Heart left ventricle (tissue), 16 donors: ENCODE measurements at regions not wholly inside any gene's neighbourhood (a gene's known extent, or its start where the extent isn't known, plus 50 kb on each side); places are given as distances from the start of the nearest gene placed in this dataset.

ENCODE experiments used
- ATAC-seq, 4 donors: fragments of 200-7000 bp; cut with Tn5 transposase; one replicate each; pipeline ENCODE4 v1.9.1; 2020 to 2022; ENCODE audit warnings: moderate library complexity in 4 of 4, mild to moderate bottlenecking in 3 of 4, moderate number of reproducible peaks in 1 of 4
- DNase-seq, 5 donors: peaks; one replicate each; pipeline ENCODE4 v3.0.0-alpha.2; 2020
- H3K27ac ChIP-seq, 12 donors: fragments of 200-600 bp; sonication (generic) in 4 of 12; one replicate each; pipeline versions ENCODE4 v1.5.0 to v1.8.0; 2016 to 2022; ENCODE audit warnings: mild to moderate bottlenecking in 2 of 12
- H3K27me3 ChIP-seq, 9 donors: fragments of 200-600 bp; sonication (generic) in 2 of 9; one replicate each; pipeline versions ENCODE4 v1.5.1 to v1.8.0; 2016 to 2022; ENCODE audit warnings: mild to moderate bottlenecking in 3 of 9
- H3K36me3 ChIP-seq, 9 donors: fragments of 200-600 bp; sonication (generic) in 2 of 9; one replicate each; pipeline versions ENCODE4 v1.5.0 to v1.8.0; 2018 to 2022; ENCODE audit warnings: mild to moderate bottlenecking in 2 of 9
- H3K4me1 ChIP-seq, 12 donors: fragments of 200-600 bp; sonication (generic) in 4 of 12; one replicate each; pipeline versions ENCODE4 v1.5.0 to v1.8.0; 2016 to 2022; ENCODE audit warnings: mild to moderate bottlenecking in 3 of 12
- H3K4me3 ChIP-seq, 12 donors: fragments of 200-600 bp; sonication (generic) in 4 of 12; one replicate each; pipeline versions ENCODE4 v1.5.0 to v1.8.0; 2017 to 2022; ENCODE audit warnings: mild to moderate bottlenecking in 9 of 12, moderate library complexity in 4 of 12
- H3K9me3 ChIP-seq, 12 donors: fragments of 200-600 bp; sonication (generic) in 4 of 12; one replicate each; pipeline versions ENCODE4 v1.5.0 to v1.8.0; 2016 to 2022; ENCODE audit warnings: mild to moderate bottlenecking in 1 of 12
- CTCF ChIP-seq, 12 donors: fragments of 200-600 bp; sonication (generic) in 4 of 12; IDR thresholded peaks; one replicate each; pipeline versions ENCODE4 v1.5.0 to v1.8.0; 2018 to 2022; ENCODE audit warnings: antibody characterized with exemption in 12 of 12, mild to moderate bottlenecking in 5 of 12
- POLR2A ChIP-seq, 2 donors: fragments of 450-650 bp; IDR thresholded peaks; one replicate each; pipeline ENCODE4 v1.6.1; 2017; ENCODE audit warnings: antibody characterized with exemption in 2 of 2, mild to moderate bottlenecking in 2 of 2, moderate library complexity in 2 of 2
- WGBS, 4 donors: extraction: QIAGEN DNeasy Blood & Tissue Kit in 2 of 4; methylation state at CpG; one replicate each; pipeline versions ENCODE4 v1.1.5 to v1.1.7; 2013 to 2018; 5-methylcytosine and 5-hydroxymethylcytosine counted together
- intact Hi-C, 10 donors: fragments of 100-400 bp; cut with DNase I; formaldehyde crosslinking; loops; one replicate each; pipeline versions ENCODE4 v1.11.1 to v1.14.2; 2022
- donor health status: ischemic (EF 13 %, LVEDD 7.1; RV severe dilation, severe dysfunction).
- donor health status: healthy with polysubstance abuse.
- donor health status: DM: no; HTN: yes; CAD: no.
- donor health status: DM: no; HTN: no; CAD: no.
- donor health status: ischemic (EF 25% LVEDD 6.9; RV normal size, moderate dysfunction).
- donor health status: ischemic (EF 25% LVEDD 5.7; RV mildly dilated, moderate dysfunction).
- donor health status: healthy.
- donor health status: DM: yes; HTN: yes; CAD: no.
- donor health status: ischemic (EF 35%, LVEDD 5.7; RV mildly dilated, moderate dysfunction).
- donor health status: nonischemic (EF 11% LVEDD 7.7; RV severe dilation, severe dysfunction).
- donor health status: DM: yes; HTN: yes; CAD: no.
- donor health status: PGD.
- donor health status: ischemic (EF 29% LVEDD 5.4; RV normal size, mild dysfunction).
- donor health status: nonischemic (EF 23%, LVEDD 6.1; RV moderate dilation, normal function).

- intact Hi-C loops = loop anchor here in 3 of 10 donors (5.0 kb wide), 2 partner anchors 116 to 121 kb away; no protein-coding TSS in a partner anchor
- ATAC-seq = no peak
These were observed 124.0 kb downstream of the SIPA1L2 start for GRCh38 chr1:232505884-232506283.

DNA sequence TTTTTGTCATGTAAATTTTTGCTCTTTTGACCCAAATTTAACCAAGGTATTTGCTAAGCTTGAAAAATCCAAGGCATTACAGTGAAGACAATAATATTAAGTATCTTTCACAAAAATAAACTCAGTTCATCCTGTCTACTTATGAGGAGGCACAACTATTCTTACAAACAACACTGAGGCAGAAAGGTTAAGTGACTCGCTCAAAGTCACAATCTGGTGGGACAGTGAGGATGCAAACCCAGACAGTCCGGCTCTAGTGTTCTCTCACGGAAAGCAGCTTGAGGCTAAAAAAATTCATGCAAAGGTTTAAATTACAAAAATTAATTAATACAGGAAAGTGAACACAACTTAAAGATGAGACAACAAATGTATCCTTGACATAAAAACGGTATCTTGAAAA is 125.3 kb downstream of the SIPA1L2 start:
- peaks cover 0 to 47% (median 23%) of the 10 kb centered on the region in 12 donors for H3K4me1 ChIP-seq
- intact Hi-C loops = loop anchor here in 3 of 10 donors (5.0 kb wide), 2 partner anchors 118 to 123 kb away; no protein-coding TSS in a partner anchor
- H3K36me3 ChIP-seq = no peaks in the 10 kb centered on the region
- WGBS, 4 donors = 95 to 98% (median 96%) methylated on average over 4 of the region's 4 CpGs
- H3K27me3 ChIP-seq = no peaks in the 10 kb centered on the region
- H3K4me3 ChIP-seq = no peak overlapping the region
- H3K9me3 ChIP-seq = no peaks in the 10 kb centered on the region
- no peak overlapping the region for H3K27ac ChIP-seq
- DNase-seq (no peak), ATAC-seq (no peak)
- TF ChIP-seq POLR2A (IDR thresholded peaks at IDR 0.05) = no peak
- TF ChIP-seq CTCF (IDR thresholded peaks at IDR 0.05) = no peak

More at GRCh38 chr1:232505884-232506283, 124.0 kb downstream of the SIPA1L2 start:
- WGBS, 4 donors = 80 to 98% (median 88%) methylated on average over 2 of the region's 2 CpGs
- Histone ChIP-seq H3K9me3 (no peaks in the 10 kb centered on the region), H3K36me3 (no peaks in the 10 kb centered on the region), H3K4me3 (no peak overlapping the region), H3K27ac (no peak overlapping the region), H3K4me1 (peaks cover 0 to 55% (median 29%) of the 10 kb centered on the region in 12 donors), H3K27me3 (no peaks in the 10 kb centered on the region)
- TF ChIP-seq CTCF (IDR thresholded peaks at IDR 0.05) (no peak), POLR2A (IDR thresholded peaks at IDR 0.05) (no peak)
- DNase-seq = no peak

DNA sequence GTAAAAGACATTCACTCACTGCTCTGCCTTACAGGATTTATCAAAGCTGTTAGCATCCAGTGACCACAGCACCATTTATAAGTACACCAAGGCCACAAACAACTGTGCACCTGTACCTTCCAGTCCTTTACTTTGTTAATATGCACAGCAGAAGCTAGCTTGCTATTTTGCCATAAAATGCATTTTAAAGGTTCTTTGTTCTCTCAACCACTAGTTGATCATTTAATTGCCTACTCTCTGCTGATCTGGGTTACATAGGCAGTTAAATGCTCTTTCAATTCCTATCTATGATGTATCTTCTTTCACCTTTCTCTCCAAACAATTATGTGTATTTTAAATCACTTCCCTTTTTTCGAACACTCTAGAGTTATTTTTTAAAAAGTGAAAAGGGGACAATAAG is 126.4 kb downstream of the SIPA1L2 start:
- no peak overlapping the region for H3K27ac ChIP-seq

DNA sequence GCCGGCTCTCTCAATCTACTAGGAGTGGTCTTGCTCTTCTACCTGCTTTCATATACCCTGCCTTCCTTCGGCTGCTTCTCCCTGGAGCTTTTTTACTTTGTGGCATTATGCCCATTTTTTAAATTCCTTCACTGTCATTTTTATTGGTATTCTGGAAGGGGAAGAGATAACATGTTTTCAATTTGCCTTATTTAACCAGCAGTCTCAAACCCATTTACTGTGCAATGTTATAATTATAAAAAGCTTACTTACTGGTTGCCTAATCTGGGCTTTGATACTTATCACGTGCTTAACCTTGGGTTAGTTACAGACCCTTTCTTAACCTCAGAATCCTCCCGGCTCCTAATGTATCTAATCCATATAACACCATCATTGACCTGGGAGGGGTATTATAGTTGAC is 128.1 kb downstream of the SIPA1L2 start:
- Histone ChIP-seq H3K27ac (no peak overlapping the region), H3K4me1 (peaks cover 0 to 47% (median 14%) of the 10 kb centered on the region in 12 donors), H3K4me3 (no peak overlapping the region), H3K9me3 (no peaks in the 10 kb centered on the region), H3K36me3 (no peaks in the 10 kb centered on the region), H3K27me3 (no peaks in the 10 kb centered on the region)
- no peak for DNase-seq
- intact Hi-C loops = no loop called here
- no peak for ATAC-seq
- no peak for TF ChIP-seq CTCF (IDR thresholded peaks at IDR 0.05)
- no peak for TF ChIP-seq POLR2A (IDR thresholded peaks at IDR 0.05)
- WGBS, 4 donors = 69 to 81% (median 80%) methylated on average over 4 of the region's 4 CpGs

More for the DNA sequence above, 126.4 kb downstream of the SIPA1L2 start:
- WGBS, 4 donors = 80 to 94% (median 83%) methylated on average over 1 of the region's 1 CpG
- H3K27me3 ChIP-seq = no peaks in the 10 kb centered on the region
- no peak for ATAC-seq
- no peak for TF ChIP-seq POLR2A (IDR thresholded peaks at IDR 0.05)
- TF ChIP-seq CTCF (IDR thresholded peaks at IDR 0.05) = no peak
- DNase-seq = no peak
- H3K9me3 ChIP-seq = no peaks in the 10 kb centered on the region
- intact Hi-C loops = no loop called here
- no peak overlapping the region for H3K4me3 ChIP-seq
- no peaks in the 10 kb centered on the region for H3K36me3 ChIP-seq
- peaks cover 0 to 47% (median 20%) of the 10 kb centered on the region in 12 donors for H3K4me1 ChIP-seq
